HEK293 (cell line): ENCODE measurements at regions not wholly inside any gene's neighbourhood (a gene's known extent, or its start where the extent isn't known, plus 50 kb on each side); places are given as distances from the start of the nearest gene placed in this dataset.
A peak's percentile ranks its signal among the peaks of the same experiment; 100 is the strongest.

ENCODE experiments used
- CTCF ChIA-PET: fragments of 350-600 bp; formaldehyde crosslinking; extraction: SDS; loops from one replicate; lab custom pipeline; 2021; ENCODE audit warnings: antibody characterized with exemption; lab: Yijun Ruan, JAX
- POLR2A ChIA-PET: fragments of 300-600 bp; formaldehyde crosslinking; extraction: SDS; loops from one replicate; lab custom pipeline; 2020; ENCODE audit warnings: antibody characterized with exemption, inconsistent platforms; lab: Yijun Ruan, JAX
- H3K27ac ChIP-seq: fragments of 200-500 bp; sonication (Bioruptor generic); 2 replicates; pipeline ENCODE4 v1.5.1; 2014; ENCODE audit warnings: low read depth, low read length, control low read depth, inconsistent platforms; ENCODE audit errors: extremely low read depth
- H3K36me3 ChIP-seq, 2 experiments: fragments of 200-500 bp in 1 of 2; sonication (Bioruptor generic) in 1 of 2; 1 replicate in 1 of 2; 2 replicates in 1 of 2; pipeline ENCODE4 v1.5.1; 2014 to 2017; ENCODE audit warnings: inconsistent platforms in 2 of 2, low read length in 2 of 2; ENCODE audit not compliant: control insufficient read depth in 2 of 2, insufficient read depth in 1 of 2
- H3K4me1 ChIP-seq: fragments of 200-500 bp; sonication (Bioruptor generic); 2 replicates; pipeline ENCODE4 v1.5.1; 2014; ENCODE audit warnings: mild to moderate bottlenecking, low read length, inconsistent platforms; ENCODE audit not compliant: control insufficient read depth, insufficient read depth
- H3K4me3 ChIP-seq: 2 replicates; pipeline ENCODE4 v1.5.1; 2011; ENCODE audit warnings: low read depth, mild to moderate bottlenecking, control low read depth, low read length, moderate library complexity
- H3K9me3 ChIP-seq: fragments of 200-500 bp; sonication (Bioruptor generic); 2 replicates; pipeline ENCODE4 v1.5.1; 2014; ENCODE audit warnings: low read depth, low read length, inconsistent platforms; ENCODE audit not compliant: control insufficient read depth, insufficient read depth
- EGR2 ChIP-seq: fragments of 450-650 bp; formaldehyde crosslinking; IDR thresholded peaks from 2 replicates; pipeline ENCODE4 v1.5.1; 2016; ENCODE audit warnings: low read depth, missing biosample characterization, missing genetic modification characterization
- KLF10 ChIP-seq: fragments of 450-650 bp; IDR thresholded peaks from 2 replicates; pipeline ENCODE4 v1.5.1; 2018; ENCODE audit warnings: missing biosample characterization, mild to moderate bottlenecking, missing genetic modification characterization
- PBX3 ChIP-seq: sonication (generic); formaldehyde crosslinking; IDR thresholded peaks from 2 replicates; pipeline ENCODE4 v1.8.1; 2022; ENCODE audit warnings: mild to moderate bottlenecking, moderate library complexity, missing genetic modification reagents
- PRDM1 ChIP-seq: fragments of 450-650 bp; formaldehyde crosslinking; IDR thresholded peaks from 2 replicates; pipeline ENCODE4; 2016; ENCODE audit warnings: missing biosample characterization, missing genetic modification characterization
- REPIN1 ChIP-seq: fragments of 450-650 bp; formaldehyde crosslinking; IDR thresholded peaks from 2 replicates; pipeline ENCODE4 v1.5.1; 2017; ENCODE audit warnings: missing biosample characterization, missing genetic modification characterization, low read depth
- SCRT2 ChIP-seq: fragments of 450-650 bp; formaldehyde crosslinking; IDR thresholded peaks from 2 replicates; pipeline ENCODE4 v1.5.1; 2016; ENCODE audit warnings: missing biosample characterization, missing genetic modification characterization
- SP7 ChIP-seq: fragments of 450-650 bp; formaldehyde crosslinking; IDR thresholded peaks from 2 replicates; pipeline ENCODE4 v1.5.1; 2016; ENCODE audit warnings: missing biosample characterization, missing genetic modification characterization
- ZFHX2 ChIP-seq: fragments of 450-650 bp; formaldehyde crosslinking; conservative IDR thresholded peaks from 2 replicates; pipeline ENCODE4 v1.5.1; 2016; ENCODE audit warnings: missing biosample characterization, missing genetic modification characterization
- ZNF174 ChIP-seq: fragments of 450-650 bp; formaldehyde crosslinking; IDR thresholded peaks from 2 replicates; pipeline ENCODE4 v1.5.0; 2017; ENCODE audit warnings: missing biosample characterization, mild to moderate bottlenecking, missing genetic modification characterization
- ZNF26 ChIP-seq: fragments of 450-650 bp; formaldehyde crosslinking; IDR thresholded peaks from 2 replicates; pipeline ENCODE4 v1.5.1; 2016; ENCODE audit warnings: missing biosample characterization, missing genetic modification characterization
- ZNF341 ChIP-seq: fragments of 450-650 bp; formaldehyde crosslinking; IDR thresholded peaks from 2 replicates; pipeline ENCODE4; 2016; ENCODE audit warnings: low read depth, missing biosample characterization, missing genetic modification characterization
- ZNF416 ChIP-seq: fragments of 450-650 bp; formaldehyde crosslinking; IDR thresholded peaks from 2 replicates; pipeline ENCODE4 v1.5.1; 2016; ENCODE audit warnings: missing biosample characterization, missing genetic modification characterization
- ZNF580 ChIP-seq: fragments of 450-650 bp; formaldehyde crosslinking; IDR thresholded peaks from 2 replicates; pipeline ENCODE4 v1.5.1; 2016; ENCODE audit warnings: missing biosample characterization, missing genetic modification characterization
- ZNF626 ChIP-seq: fragments of 450-650 bp; sonication (Bioruptor Pico); formaldehyde crosslinking; IDR thresholded peaks from 2 replicates; pipeline ENCODE4 v1.5.1; 2018; ENCODE audit warnings: missing biosample characterization, missing genetic modification characterization, inconsistent platforms
- ZNF629 ChIP-seq: fragments of 450-650 bp; formaldehyde crosslinking; IDR thresholded peaks from 2 replicates; pipeline ENCODE4 v1.5.1; 2017; ENCODE audit warnings: missing biosample characterization, missing genetic modification characterization
- ZNF654 ChIP-seq: fragments of 450-650 bp; formaldehyde crosslinking; IDR thresholded peaks from 2 replicates; pipeline ENCODE4 v1.5.1; 2016; ENCODE audit warnings: low read depth, missing biosample characterization, missing genetic modification characterization
- ZNF776 ChIP-seq: fragments of 450-650 bp; formaldehyde crosslinking; IDR thresholded peaks from 2 replicates; pipeline ENCODE4 v1.5.0; 2017; ENCODE audit warnings: missing biosample characterization, missing genetic modification characterization, borderline replicate concordance
- ZNF791 ChIP-seq: fragments of 450-650 bp; formaldehyde crosslinking; IDR thresholded peaks from 2 replicates; pipeline ENCODE4 v1.5.1; 2016; ENCODE audit warnings: missing biosample characterization, missing genetic modification characterization
- ZNF792 ChIP-seq: fragments of 450-650 bp; formaldehyde crosslinking; IDR thresholded peaks from 2 replicates; pipeline ENCODE4 v1.5.1; 2016; ENCODE audit warnings: missing biosample characterization, missing genetic modification characterization
- ZSCAN23 ChIP-seq: fragments of 450-650 bp; formaldehyde crosslinking; IDR thresholded peaks from 2 replicates; pipeline ENCODE4 v1.5.1; 2016; ENCODE audit warnings: missing biosample characterization, missing genetic modification characterization
- ZSCAN4 ChIP-seq: fragments of 450-650 bp; formaldehyde crosslinking; IDR thresholded peaks from 2 replicates; pipeline ENCODE4 v1.5.1; 2017; ENCODE audit warnings: missing biosample characterization, missing genetic modification characterization

GRCh38 chr5:157925786-157926671 lies 67.1 kb upstream of the CLINT1 start:
- TF ChIP-seq ZNF26, result no peak
- TF ChIP-seq REPIN1, result no peak
- no peak for TF ChIP-seq PRDM1 (tag by site-specific recombination)
- TF ChIP-seq SCRT2, result no peak
- TF ChIP-seq PBX3 (CRISPR knock-in tag), result no peak
- TF ChIP-seq ZNF629, result no peak
- no peak for TF ChIP-seq ZSCAN23
- no peaks in the 10 kb centered on the region for H3K4me1 ChIP-seq
- H3K36me3 ChIP-seq, result no peaks in the 10 kb centered on the region
- CTCF ChIA-PET, result interaction anchor here (0.6 kb wide), 1 partner anchor 188 kb away, joined by 4 read pairs; no protein-coding TSS in a partner anchor
- H3K9me3 ChIP-seq, result no peaks in the 10 kb centered on the region
- POLR2A ChIA-PET, result no interaction called here
- H3K4me3 ChIP-seq, result no peak overlapping the region
- H3K27ac ChIP-seq, result no peak overlapping the region

- H3K9me3 ChIP-seq, result no peaks in the 10 kb centered on the region
- no peaks in the 10 kb centered on the region for H3K36me3 ChIP-seq
- H3K27ac ChIP-seq, result no peak overlapping the region
- ChIA-PET CTCF (interaction anchor here (0.6 to 1.2 kb wide), 2 partner anchors 10 to 105 kb away, joined by 3 read pairs; no protein-coding TSS in a partner anchor), POLR2A (interaction anchor here (0.7 kb wide), 1 partner anchor 1110 kb away, joined by 4 read pairs; no protein-coding TSS in a partner anchor)
- no peaks in the 10 kb centered on the region for H3K4me1 ChIP-seq
- no peak overlapping the region for H3K4me3 ChIP-seq
- no peak for TF ChIP-seq ZNF580 (tag by site-specific recombination)
Measured at GRCh38 chr5:157924931-157925729, 66.2 kb upstream of the CLINT1 start.

- H3K9me3 ChIP-seq, result no peaks in the 10 kb centered on the region
- ChIA-PET CTCF (interaction anchor here (1.2 to 2.5 kb wide), 2 partner anchors 9 to 24 kb away, joined by 3 to 7 read pairs; no protein-coding TSS in a partner anchor), POLR2A (interaction anchor here (0.7 kb wide), 1 partner anchor 1110 kb away, joined by 4 read pairs; no protein-coding TSS in a partner anchor)
- no peaks in the 10 kb centered on the region for H3K36me3 ChIP-seq
- no peak for TF ChIP-seq ZNF174 (tag by site-specific recombination)
- TF ChIP-seq KLF10, result no peak
- peak; percentile 65 for TF ChIP-seq EGR2 (tag by site-specific recombination)
- TF ChIP-seq ZFHX2 (tag by site-specific recombination), result peak; percentile 66
- H3K4me1 ChIP-seq, result no peaks in the 10 kb centered on the region
- no peak overlapping the region for H3K4me3 ChIP-seq
- H3K27ac ChIP-seq, result no peak overlapping the region
Measured at GRCh38 chr5:157924490-157924889, 65.5 kb upstream of the CLINT1 start.

- Histone ChIP-seq H3K27ac (no peak overlapping the region), H3K9me3 (no peaks in the 10 kb centered on the region), H3K4me3 (no peak overlapping the region), H3K4me1 (peaks cover 2% of the 10 kb centered on the region), H3K36me3 (no peaks in the 10 kb centered on the region)
- POLR2A ChIA-PET, result interaction anchor here (0.6 kb wide), 1 partner anchor 27 kb away, joined by 3 read pairs; no protein-coding TSS in a partner anchor
- CTCF ChIA-PET, result interaction anchor here (1.4 to 2.5 kb wide), 2 partner anchors 25 to 162 kb away, joined by 7 read pairs; no protein-coding TSS in a partner anchor
- TF ChIP-seq ZNF341 (tag by site-specific recombination) (no peak), ZNF792 (tag by site-specific recombination) (no peak), ZSCAN23 (no peak), ZSCAN4 (tag by site-specific recombination) (no peak), ZNF626 (no peak), ZNF791 (tag by site-specific recombination) (no peak), ZNF654 (tag by site-specific recombination) (no peak), ZNF776 (no peak), SP7 (tag by site-specific recombination) (no peak), ZNF416 (no peak)
Measured at GRCh38 chr5:157923765-157924164, 64.8 kb upstream of the CLINT1 start.
